HG03439 (cell line): ENCODE measurements at regions not wholly inside any gene's neighbourhood (a gene's known extent, or its start where the extent isn't known, plus 50 kb on each side); places are given as distances from the start of the nearest gene placed in this dataset.

Experiments used
- ATAC-seq: cut with Tn5 transposase; IDR thresholded peaks from one replicate; pipeline ENCODE4 v1.9.1; 2021; ENCODE audit warnings: mild to moderate bottlenecking, moderate library complexity; ENCODE audit not compliant: unreplicated experiment

- no peak for ATAC-seq
Measured at GRCh38 chr2:104741860-104742259, 112.1 kb upstream of the POU3F3 start.

- no peak for ATAC-seq
Measured at GRCh38 chr2:104744537-104744936, 109.4 kb upstream of the POU3F3 start.

- no peak for ATAC-seq
Measured at GRCh38 chr2:104745846-104746245, 108.1 kb upstream of the POU3F3 start.

GRCh38 chr2:104746299-104746698 is 107.6 kb upstream of the POU3F3 start:
- ATAC-seq = no peak

GRCh38 chr2:104746858-104747257 is 107.1 kb upstream of the POU3F3 start:
- no peak for ATAC-seq

- no peak for ATAC-seq
Measured at GRCh38 chr2:104749856-104750460, 104.0 kb upstream of the POU3F3 start.

GRCh38 chr2:104752504-104752903 is 101.4 kb upstream of the POU3F3 start:
- ATAC-seq = no peak

GRCh38 chr2:104755026-104755878 is 98.7 kb upstream of the POU3F3 start:
- ATAC-seq = no peak

GRCh38 chr2:104756118-104756517 is 97.8 kb upstream of the POU3F3 start:
- no peak for ATAC-seq

- ATAC-seq = no peak
Measured at GRCh38 chr2:104757056-104757455, 96.9 kb upstream of the POU3F3 start.

GRCh38 chr2:104758199-104758620 is 95.7 kb upstream of the POU3F3 start:
- ATAC-seq = no peak

- ATAC-seq = no peak
Measured at GRCh38 chr2:104762031-104762430, 91.9 kb upstream of the POU3F3 start.

GRCh38 chr2:104766683-104767082 is 87.2 kb upstream of the POU3F3 start:
- ATAC-seq = no peak

GRCh38 chr2:104768694-104769093 is 85.2 kb upstream of the POU3F3 start:
- no peak for ATAC-seq

GRCh38 chr2:104769096-104769495 is 84.8 kb upstream of the POU3F3 start:
- ATAC-seq = no peak

- no peak for ATAC-seq
Measured at GRCh38 chr2:104772996-104773395, 80.9 kb upstream of the POU3F3 start.

GRCh38 chr2:104774631-104775030 is 79.3 kb upstream of the POU3F3 start:
- ATAC-seq = no peak

GRCh38 chr2:104777721-104778120 is 76.2 kb upstream of the POU3F3 start:
- ATAC-seq = no peak

GRCh38 chr2:104781151-104781550 is 72.8 kb upstream of the POU3F3 start:
- ATAC-seq = no peak

- ATAC-seq = no peak
Measured at GRCh38 chr2:104784264-104784663, 69.7 kb upstream of the POU3F3 start.

GRCh38 chr2:104786204-104786603 is 67.7 kb upstream of the POU3F3 start:
- no peak for ATAC-seq

- no peak for ATAC-seq
Measured at GRCh38 chr2:104786821-104787220, 67.1 kb upstream of the POU3F3 start.
